WTC11 (cell line): ENCODE measurements at regions not wholly inside any gene's neighbourhood (a gene's known extent, or its start where the extent isn't known, plus 50 kb on each side); places are given as distances from the start of the nearest gene placed in this dataset.

ENCODE experiments used
- SMAD3 ChIP-seq: sonication (generic); formaldehyde crosslinking; IDR thresholded peaks from 2 replicates; pipeline ENCODE4 v1.8.0; 2022; ENCODE audit warnings: missing genetic modification reagents, mild to moderate bottlenecking, borderline replicate concordance
- ZNF317 ChIP-seq: sonication (generic); formaldehyde crosslinking; IDR thresholded peaks from 2 replicates; pipeline ENCODE4 v1.8.1; 2023; ENCODE audit warnings: low read depth, mild to moderate bottlenecking, moderate library complexity, missing genetic modification reagents, borderline replicate concordance
- TF ChIP-seq, protein P1 (sequence below): sonication (generic); formaldehyde crosslinking; IDR thresholded peaks from 2 replicates; pipeline ENCODE4 v1.8.1; 2023; ENCODE audit warnings: mild to moderate bottlenecking, missing genetic modification reagents
- TF ChIP-seq, protein P2 (sequence below): fragments of 200-600 bp; IDR thresholded peaks from 2 replicates; pipeline ENCODE4 v1.8.0; 2022; ENCODE audit warnings: antibody characterized with exemption

- TF ChIP-seq, protein P1, sequence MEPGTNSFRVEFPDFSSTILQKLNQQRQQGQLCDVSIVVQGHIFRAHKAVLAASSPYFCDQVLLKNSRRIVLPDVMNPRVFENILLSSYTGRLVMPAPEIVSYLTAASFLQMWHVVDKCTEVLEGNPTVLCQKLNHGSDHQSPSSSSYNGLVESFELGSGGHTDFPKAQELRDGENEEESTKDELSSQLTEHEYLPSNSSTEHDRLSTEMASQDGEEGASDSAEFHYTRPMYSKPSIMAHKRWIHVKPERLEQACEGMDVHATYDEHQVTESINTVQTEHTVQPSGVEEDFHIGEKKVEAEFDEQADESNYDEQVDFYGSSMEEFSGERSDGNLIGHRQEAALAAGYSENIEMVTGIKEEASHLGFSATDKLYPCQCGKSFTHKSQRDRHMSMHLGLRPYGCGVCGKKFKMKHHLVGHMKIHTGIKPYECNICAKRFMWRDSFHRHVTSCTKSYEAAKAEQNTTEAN (CRISPR knock-in tag): no peak
- TF ChIP-seq, protein P2, sequence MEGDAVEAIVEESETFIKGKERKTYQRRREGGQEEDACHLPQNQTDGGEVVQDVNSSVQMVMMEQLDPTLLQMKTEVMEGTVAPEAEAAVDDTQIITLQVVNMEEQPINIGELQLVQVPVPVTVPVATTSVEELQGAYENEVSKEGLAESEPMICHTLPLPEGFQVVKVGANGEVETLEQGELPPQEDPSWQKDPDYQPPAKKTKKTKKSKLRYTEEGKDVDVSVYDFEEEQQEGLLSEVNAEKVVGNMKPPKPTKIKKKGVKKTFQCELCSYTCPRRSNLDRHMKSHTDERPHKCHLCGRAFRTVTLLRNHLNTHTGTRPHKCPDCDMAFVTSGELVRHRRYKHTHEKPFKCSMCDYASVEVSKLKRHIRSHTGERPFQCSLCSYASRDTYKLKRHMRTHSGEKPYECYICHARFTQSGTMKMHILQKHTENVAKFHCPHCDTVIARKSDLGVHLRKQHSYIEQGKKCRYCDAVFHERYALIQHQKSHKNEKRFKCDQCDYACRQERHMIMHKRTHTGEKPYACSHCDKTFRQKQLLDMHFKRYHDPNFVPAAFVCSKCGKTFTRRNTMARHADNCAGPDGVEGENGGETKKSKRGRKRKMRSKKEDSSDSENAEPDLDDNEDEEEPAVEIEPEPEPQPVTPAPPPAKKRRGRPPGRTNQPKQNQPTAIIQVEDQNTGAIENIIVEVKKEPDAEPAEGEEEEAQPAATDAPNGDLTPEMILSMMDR: no peak
- TF ChIP-seq SMAD3 (CRISPR knock-in tag) (no peak), ZNF317 (CRISPR knock-in tag) (no peak)
Observed at GRCh38 chr6:110049696-110050439, 71.8 kb downstream of the GPR6 start.
